Fibroblast of peridontal ligament (primary cell): ENCODE measurements at regions not wholly inside any gene's neighbourhood (a gene's known extent, or its start where the extent isn't known, plus 50 kb on each side); places are given as distances from the start of the nearest gene placed in this dataset.

ENCODE experiments used
- DNase-seq: peaks from one replicate; pipeline ENCODE4 v3.0.0-alpha.2; 2010; ENCODE audit errors: extremely low read depth

GRCh38 chrX:39848243-39848642, 249.5 kb downstream of the BCOR start:
- no peak for DNase-seq

GRCh38 chrX:39848900-39849299, 248.9 kb downstream of the BCOR start:
- DNase-seq: peak; percentile 62

GRCh38 chrX:39850209-39850608, 247.5 kb downstream of the BCOR start:
- DNase-seq: no peak

GRCh38 chrX:39850630-39851152, 247.1 kb downstream of the BCOR start:
- DNase-seq: peak; percentile 31

- no peak for DNase-seq
Measured at GRCh38 chrX:39851745-39852455, 245.9 kb downstream of the BCOR start.

- no peak for DNase-seq
Measured at GRCh38 chrX:39852491-39852890, 245.3 kb downstream of the BCOR start.

- peak; percentile 9 for DNase-seq
Measured at GRCh38 chrX:39853417-39854030, 244.2 kb downstream of the BCOR start.

- no peak for DNase-seq
Measured at GRCh38 chrX:39854772-39855747, 242.7 kb downstream of the BCOR start.

GRCh38 chrX:39855748-39856129, 242.0 kb downstream of the BCOR start:
- DNase-seq: no peak

- DNase-seq: no peak
Measured at GRCh38 chrX:39856472-39857121, 241.2 kb downstream of the BCOR start.

GRCh38 chrX:39857780-39858179, 240.0 kb downstream of the BCOR start:
- no peak for DNase-seq

- DNase-seq: peak; percentile 16
Measured at GRCh38 chrX:39859991-39860861, 237.5 kb downstream of the BCOR start.

GRCh38 chrX:39862963-39863362, 234.8 kb downstream of the BCOR start:
- DNase-seq: no peak

GRCh38 chrX:39866229-39866628, 231.5 kb downstream of the BCOR start:
- DNase-seq: no peak

- DNase-seq: no peak
Measured at GRCh38 chrX:39869846-39870601, 227.7 kb downstream of the BCOR start.

GRCh38 chrX:39871648-39872047, 226.1 kb downstream of the BCOR start:
- no peak for DNase-seq

GRCh38 chrX:39873117-39873516, 224.6 kb downstream of the BCOR start:
- DNase-seq: no peak

- no peak for DNase-seq
Measured at GRCh38 chrX:39874202-39874816, 223.4 kb downstream of the BCOR start.

- DNase-seq: no peak
Measured at GRCh38 chrX:39875834-39876628, 221.7 kb downstream of the BCOR start.
